Activated CD8-positive, alpha-beta T cell treated with anti-CD3 and anti-CD28 coated beads for 36 hours (primary cell): ENCODE measurements at regions not wholly inside any gene's neighbourhood (a gene's known extent, or its start where the extent isn't known, plus 50 kb on each side); places are given as distances from the start of the nearest gene placed in this dataset.
"Not testable (repeated sequence)": the region's sequence is repeated elsewhere in the genome, so short reads cannot be mapped to it uniquely, and the experiment has no call there.

Source experiments
- ATAC-seq: fragments of 200-7000 bp; cut with Tn5 transposase; one replicate; pipeline ENCODE4 v1.10.0; 2021; ENCODE audit warnings: mild to moderate bottlenecking, moderate library complexity
- CTCF ChIA-PET: fragments of 350-600 bp; sonication (Branson Sonifier 250); formaldehyde crosslinking; loops from one replicate; lab custom pipeline; 2021; ENCODE audit warnings: antibody characterized with exemption; lab: Charles Lee
- POLR2A ChIA-PET: fragments of 350-600 bp; sonication (Branson Sonifier 250); formaldehyde crosslinking; loops from one replicate; lab custom pipeline; 2021; ENCODE audit warnings: antibody characterized with exemption; lab: Charles Lee
- DNase-seq: peaks from one replicate; pipeline ENCODE4 v3.0.0-alpha.2; 2020
- H3K27ac Mint-ChIP-seq: one replicate; pipeline ENCODE4 v1.8.0; 2021; ENCODE audit warnings: mild to moderate bottlenecking, mixed read lengths
- H3K27me3 Mint-ChIP-seq: one replicate; pipeline ENCODE4 v1.8.0; 2021; ENCODE audit warnings: mixed read lengths
- H3K36me3 Mint-ChIP-seq: one replicate; pipeline ENCODE4 v1.8.0; 2021; ENCODE audit warnings: low read depth, mixed read lengths
- H3K4me1 Mint-ChIP-seq: one replicate; pipeline ENCODE4 v1.8.0; 2021; ENCODE audit warnings: low read depth, mixed read lengths
- H3K4me3 Mint-ChIP-seq: one replicate; pipeline ENCODE4 v1.8.0; 2021; ENCODE audit warnings: mild to moderate bottlenecking, moderate library complexity, mixed read lengths
- H3K9me3 Mint-ChIP-seq: one replicate; pipeline ENCODE4 v1.8.0; 2021; ENCODE audit warnings: mixed read lengths
- intact Hi-C: fragments of 100-400 bp; cut with micrococcal nuclease; formaldehyde crosslinking; loops from one replicate; pipeline ENCODE4 v1.10.0; 2022
- TF ChIP-seq, protein P1 (sequence below): fragments of 200-600 bp; IDR thresholded peaks from one replicate; pipeline ENCODE4 v1.8.0; 2022; ENCODE audit warnings: antibody characterized with exemption, mild to moderate bottlenecking

DNA sequence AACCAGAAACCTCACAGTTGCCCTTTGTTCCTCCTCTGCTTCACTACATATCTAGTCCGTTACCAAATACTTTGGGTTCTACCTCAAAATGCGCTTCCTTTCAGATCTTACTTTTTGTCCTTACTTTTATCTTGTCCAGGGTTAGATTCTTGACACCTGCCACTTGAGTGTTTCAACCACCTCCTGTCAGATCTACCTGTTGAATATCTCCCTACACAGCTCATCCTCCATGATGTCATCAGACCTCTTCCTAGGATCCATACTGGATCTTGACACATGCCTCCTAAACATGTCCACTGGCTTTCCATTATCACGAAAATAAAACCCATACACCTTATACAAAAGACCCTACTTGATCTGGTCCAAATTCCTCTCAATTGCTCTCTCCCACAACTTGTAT is 125.2 kb upstream of the SLC24A2 start:
- ChIA-PET CTCF (no interaction called here), POLR2A (no interaction called here)
- no peak for ATAC-seq
- no peak overlapping the region for H3K27ac Mint-ChIP-seq
- intact Hi-C loops = no loop called here
- DNase-seq = no peak
- H3K9me3 Mint-ChIP-seq = no peaks in the 10 kb centered on the region
- TF ChIP-seq, protein P1, sequence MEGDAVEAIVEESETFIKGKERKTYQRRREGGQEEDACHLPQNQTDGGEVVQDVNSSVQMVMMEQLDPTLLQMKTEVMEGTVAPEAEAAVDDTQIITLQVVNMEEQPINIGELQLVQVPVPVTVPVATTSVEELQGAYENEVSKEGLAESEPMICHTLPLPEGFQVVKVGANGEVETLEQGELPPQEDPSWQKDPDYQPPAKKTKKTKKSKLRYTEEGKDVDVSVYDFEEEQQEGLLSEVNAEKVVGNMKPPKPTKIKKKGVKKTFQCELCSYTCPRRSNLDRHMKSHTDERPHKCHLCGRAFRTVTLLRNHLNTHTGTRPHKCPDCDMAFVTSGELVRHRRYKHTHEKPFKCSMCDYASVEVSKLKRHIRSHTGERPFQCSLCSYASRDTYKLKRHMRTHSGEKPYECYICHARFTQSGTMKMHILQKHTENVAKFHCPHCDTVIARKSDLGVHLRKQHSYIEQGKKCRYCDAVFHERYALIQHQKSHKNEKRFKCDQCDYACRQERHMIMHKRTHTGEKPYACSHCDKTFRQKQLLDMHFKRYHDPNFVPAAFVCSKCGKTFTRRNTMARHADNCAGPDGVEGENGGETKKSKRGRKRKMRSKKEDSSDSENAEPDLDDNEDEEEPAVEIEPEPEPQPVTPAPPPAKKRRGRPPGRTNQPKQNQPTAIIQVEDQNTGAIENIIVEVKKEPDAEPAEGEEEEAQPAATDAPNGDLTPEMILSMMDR = no peak
- no peaks in the 10 kb centered on the region for H3K36me3 Mint-ChIP-seq
- H3K4me1 Mint-ChIP-seq = no peaks in the 10 kb centered on the region
- H3K27me3 Mint-ChIP-seq = peaks cover 5% of the 10 kb centered on the region
- H3K4me3 Mint-ChIP-seq = no peak overlapping the region

DNA sequence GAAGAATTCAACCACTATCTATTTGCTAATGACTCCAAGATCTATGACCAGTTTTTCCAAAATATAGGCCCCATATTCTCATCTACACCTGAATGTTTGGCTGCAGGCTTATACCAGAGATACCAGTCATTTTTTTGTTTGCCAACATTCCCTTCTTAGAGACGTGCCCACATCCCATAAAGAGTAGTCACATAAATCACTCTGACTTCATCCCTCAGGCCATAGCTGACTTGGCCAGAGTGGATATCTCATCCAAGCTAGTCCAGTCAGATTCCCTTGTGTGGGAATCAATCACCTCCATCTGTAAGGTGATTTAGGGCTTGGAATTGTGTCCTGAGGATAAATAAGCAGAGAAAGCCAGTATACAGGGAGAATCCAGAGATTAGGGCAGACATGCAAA is 124.3 kb upstream of the SLC24A2 start:
- no peaks in the 10 kb centered on the region for H3K36me3 Mint-ChIP-seq
- H3K4me1 Mint-ChIP-seq = no peaks in the 10 kb centered on the region
- DNase-seq (no peak), ATAC-seq (no peak)
- intact Hi-C loops = no loop called here
- H3K27ac Mint-ChIP-seq = no peak overlapping the region
- CTCF ChIA-PET = no interaction called here
- no peak overlapping the region for H3K4me3 Mint-ChIP-seq
- POLR2A ChIA-PET = no interaction called here
- TF ChIP-seq, protein P1 = no peak
- no peaks in the 10 kb centered on the region for H3K27me3 Mint-ChIP-seq
- H3K9me3 Mint-ChIP-seq = no peaks in the 10 kb centered on the region

DNA sequence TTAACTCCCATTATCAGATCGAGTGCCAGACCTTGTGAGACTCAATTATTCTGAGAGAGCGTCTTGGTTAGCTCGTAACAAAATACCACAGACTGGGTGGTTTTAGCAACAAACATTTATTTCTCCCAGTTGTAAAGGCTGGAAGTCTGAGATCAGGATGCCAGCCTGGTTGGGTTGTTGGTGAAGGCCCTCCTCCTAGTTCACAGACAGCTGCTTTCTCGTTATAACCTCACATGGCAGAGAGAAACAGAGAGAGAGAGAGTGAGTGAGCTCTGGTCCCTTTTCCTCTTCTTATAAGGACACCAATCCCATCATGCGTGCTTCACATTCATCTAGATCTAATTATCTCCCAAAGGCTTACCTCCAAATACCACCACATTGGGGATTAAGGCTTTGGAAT is 114.2 kb upstream of the SLC24A2 start:
- POLR2A ChIA-PET = no interaction called here
- Mint-ChIP-seq H3K9me3 (no peaks in the 10 kb centered on the region), H3K4me3 (no peak overlapping the region), H3K27me3 (no peaks in the 10 kb centered on the region), H3K27ac (no peak overlapping the region), H3K4me1 (no peaks in the 10 kb centered on the region), H3K36me3 (no peaks in the 10 kb centered on the region)
- CTCF ChIA-PET = no interaction called here
- no peak for ATAC-seq
- intact Hi-C loops = no loop called here
- DNase-seq = no peak
- TF ChIP-seq, protein P1 = no peak

DNA sequence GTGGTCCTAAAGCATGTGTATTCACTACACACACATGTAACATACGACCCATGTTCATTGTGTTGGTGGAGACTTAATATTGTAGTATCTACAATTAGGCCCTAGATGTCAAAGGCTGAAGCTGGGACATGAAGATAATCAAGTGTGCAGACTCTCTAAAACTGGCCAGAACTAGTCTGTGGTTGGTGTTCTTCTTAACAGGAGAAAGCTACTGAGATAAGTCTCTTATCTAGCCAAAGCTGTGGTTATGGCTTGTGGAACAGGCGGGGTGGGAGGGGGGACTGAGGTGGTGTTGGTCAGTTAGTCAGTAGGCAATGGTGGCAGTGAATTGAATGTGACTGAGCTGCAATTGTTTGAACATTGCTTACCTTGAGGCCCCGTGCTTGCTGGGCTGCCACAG is 112.7 kb upstream of the SLC24A2 start:
- DNase-seq = no peak
- no peak for ATAC-seq
- no peaks in the 10 kb centered on the region for H3K9me3 Mint-ChIP-seq
- H3K4me3 Mint-ChIP-seq = no peak overlapping the region
- H3K27me3 Mint-ChIP-seq = no peaks in the 10 kb centered on the region
- H3K4me1 Mint-ChIP-seq = no peaks in the 10 kb centered on the region
- no peak overlapping the region for H3K27ac Mint-ChIP-seq
- ChIA-PET CTCF (no interaction called here), POLR2A (no interaction called here)
- intact Hi-C loops = no loop called here
- no peaks in the 10 kb centered on the region for H3K36me3 Mint-ChIP-seq
- TF ChIP-seq, protein P1 = no peak

DNA sequence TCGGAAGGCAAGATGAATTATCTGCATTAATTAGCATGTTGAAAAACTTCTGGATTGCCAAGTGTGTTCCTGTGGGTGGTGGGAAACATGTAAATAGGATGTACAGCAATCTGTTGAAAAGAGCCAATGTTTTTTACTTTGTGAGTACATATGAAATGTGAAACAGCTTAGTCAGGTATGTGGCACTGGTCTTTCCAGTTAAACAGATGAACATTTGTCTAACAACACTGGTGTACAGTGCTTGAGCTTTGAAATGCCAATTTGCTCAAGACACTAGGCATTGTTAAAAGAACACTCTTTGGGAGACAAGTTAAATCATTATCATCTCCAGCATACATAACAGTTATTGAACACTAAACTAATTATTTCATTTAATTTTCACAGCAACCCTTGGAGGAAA is 107.3 kb upstream of the SLC24A2 start:
- TF ChIP-seq, protein P1 = no peak
- no peak for DNase-seq
- Mint-ChIP-seq H3K27me3 (peaks cover 2% of the 10 kb centered on the region), H3K4me3 (no peak overlapping the region), H3K4me1 (no peaks in the 10 kb centered on the region), H3K36me3 (no peaks in the 10 kb centered on the region), H3K9me3 (no peaks in the 10 kb centered on the region), H3K27ac (no peak overlapping the region)
- ATAC-seq = no peak
- ChIA-PET POLR2A (no interaction called here), CTCF (no interaction called here)
- intact Hi-C loops = no loop called here

DNA sequence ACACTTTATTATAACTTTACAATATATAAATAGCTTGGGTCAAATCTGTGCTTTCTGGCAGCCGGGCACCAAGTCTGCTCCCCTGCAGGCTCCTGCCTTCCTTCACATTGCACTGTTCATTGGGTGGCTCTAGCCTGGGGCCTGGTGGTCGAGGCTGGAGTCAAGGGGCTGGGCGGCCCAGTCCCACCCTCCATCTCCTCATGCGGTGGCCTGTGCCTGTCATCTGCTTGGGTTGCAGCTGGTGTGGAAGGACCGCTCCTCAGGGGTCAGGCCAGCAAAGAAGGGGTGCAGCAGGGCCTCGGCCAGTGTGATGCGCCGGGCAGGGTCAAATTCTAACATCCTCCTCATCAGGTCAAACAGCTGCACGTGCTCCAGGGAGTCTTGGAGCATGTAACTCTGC is 106.7 kb upstream of the SLC24A2 start:
- H3K27ac Mint-ChIP-seq, H3K4me1 Mint-ChIP-seq, DNase-seq, H3K9me3 Mint-ChIP-seq, H3K4me3 Mint-ChIP-seq, H3K27me3 Mint-ChIP-seq, intact Hi-C loops, POLR2A ChIA-PET, CTCF ChIA-PET, ATAC-seq, H3K36me3 Mint-ChIP-seq: not testable (repeated sequence)
